ENCODE measurements at regions not wholly inside any gene's neighbourhood (a gene's known extent, or its start where the extent isn't known, plus 50 kb on each side); places are given as distances from the start of the nearest gene placed in this dataset.
A peak's percentile ranks its signal among the peaks of the same experiment; 100 is the strongest.

DNA sequence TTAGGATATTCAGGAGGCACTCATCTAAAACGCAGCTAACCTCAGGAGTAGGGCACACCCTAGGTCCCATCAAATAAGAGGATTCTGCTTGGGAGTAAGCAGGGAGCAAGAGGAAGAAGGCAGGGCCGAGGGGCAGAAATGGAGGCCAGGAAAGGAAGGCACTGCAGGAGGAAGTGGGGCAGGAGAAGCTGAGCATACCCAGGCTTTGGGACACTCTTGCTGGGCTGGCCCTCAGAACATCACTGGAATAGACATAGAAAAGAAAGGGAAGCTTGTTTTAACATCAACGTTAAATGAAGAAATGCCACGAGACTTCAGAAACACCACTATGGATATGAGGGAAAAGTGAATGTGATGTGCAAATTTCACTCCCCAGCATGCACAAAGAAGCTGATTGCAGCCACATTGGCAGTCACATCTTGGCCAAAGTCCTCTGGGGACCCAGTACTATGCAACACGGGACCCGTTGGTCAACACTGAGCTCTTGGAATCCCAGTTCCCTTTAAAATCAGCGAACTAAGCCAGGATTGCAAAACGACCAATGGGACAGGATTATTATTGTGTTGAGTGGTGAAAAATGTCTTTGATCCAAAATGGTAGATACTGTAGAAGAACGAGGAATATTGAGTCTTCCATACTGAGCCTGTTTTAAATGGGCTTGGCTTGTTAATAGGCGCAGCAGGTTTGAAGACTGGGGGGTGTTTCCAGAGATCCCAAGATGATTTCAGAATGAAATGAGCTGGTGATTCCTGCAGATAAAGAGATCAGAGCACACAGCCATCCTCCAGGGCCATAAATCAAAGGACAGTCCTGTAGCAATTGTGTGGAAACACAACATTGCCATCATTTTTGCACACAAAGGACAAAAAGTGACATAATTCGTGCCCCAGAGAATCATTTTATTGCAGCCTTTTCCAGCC lies 152.4 kb downstream of the TOMM20 start:
- Mint-ChIP-seq H3K4me1 (peaks cover 77% of the 10 kb centered on the region), H3K36me3 (ENCODE audit: low read depth) (no peaks in the 10 kb centered on the region), H3K27ac (ENCODE audit: unreplicated experiment) (no peak overlapping the region), H3K9me3 (no peaks in the 10 kb centered on the region), H3K4me3 (no peak overlapping the region), H3K27me3 (ENCODE audit: low read depth) (no peaks in the 10 kb centered on the region)
- no peak for DNase-seq (ENCODE audit: low read depth, low spot score)
- TF ChIP-seq, protein P1, sequence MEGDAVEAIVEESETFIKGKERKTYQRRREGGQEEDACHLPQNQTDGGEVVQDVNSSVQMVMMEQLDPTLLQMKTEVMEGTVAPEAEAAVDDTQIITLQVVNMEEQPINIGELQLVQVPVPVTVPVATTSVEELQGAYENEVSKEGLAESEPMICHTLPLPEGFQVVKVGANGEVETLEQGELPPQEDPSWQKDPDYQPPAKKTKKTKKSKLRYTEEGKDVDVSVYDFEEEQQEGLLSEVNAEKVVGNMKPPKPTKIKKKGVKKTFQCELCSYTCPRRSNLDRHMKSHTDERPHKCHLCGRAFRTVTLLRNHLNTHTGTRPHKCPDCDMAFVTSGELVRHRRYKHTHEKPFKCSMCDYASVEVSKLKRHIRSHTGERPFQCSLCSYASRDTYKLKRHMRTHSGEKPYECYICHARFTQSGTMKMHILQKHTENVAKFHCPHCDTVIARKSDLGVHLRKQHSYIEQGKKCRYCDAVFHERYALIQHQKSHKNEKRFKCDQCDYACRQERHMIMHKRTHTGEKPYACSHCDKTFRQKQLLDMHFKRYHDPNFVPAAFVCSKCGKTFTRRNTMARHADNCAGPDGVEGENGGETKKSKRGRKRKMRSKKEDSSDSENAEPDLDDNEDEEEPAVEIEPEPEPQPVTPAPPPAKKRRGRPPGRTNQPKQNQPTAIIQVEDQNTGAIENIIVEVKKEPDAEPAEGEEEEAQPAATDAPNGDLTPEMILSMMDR (conservative IDR thresholded peaks at IDR 0.05): no peak

DNA sequence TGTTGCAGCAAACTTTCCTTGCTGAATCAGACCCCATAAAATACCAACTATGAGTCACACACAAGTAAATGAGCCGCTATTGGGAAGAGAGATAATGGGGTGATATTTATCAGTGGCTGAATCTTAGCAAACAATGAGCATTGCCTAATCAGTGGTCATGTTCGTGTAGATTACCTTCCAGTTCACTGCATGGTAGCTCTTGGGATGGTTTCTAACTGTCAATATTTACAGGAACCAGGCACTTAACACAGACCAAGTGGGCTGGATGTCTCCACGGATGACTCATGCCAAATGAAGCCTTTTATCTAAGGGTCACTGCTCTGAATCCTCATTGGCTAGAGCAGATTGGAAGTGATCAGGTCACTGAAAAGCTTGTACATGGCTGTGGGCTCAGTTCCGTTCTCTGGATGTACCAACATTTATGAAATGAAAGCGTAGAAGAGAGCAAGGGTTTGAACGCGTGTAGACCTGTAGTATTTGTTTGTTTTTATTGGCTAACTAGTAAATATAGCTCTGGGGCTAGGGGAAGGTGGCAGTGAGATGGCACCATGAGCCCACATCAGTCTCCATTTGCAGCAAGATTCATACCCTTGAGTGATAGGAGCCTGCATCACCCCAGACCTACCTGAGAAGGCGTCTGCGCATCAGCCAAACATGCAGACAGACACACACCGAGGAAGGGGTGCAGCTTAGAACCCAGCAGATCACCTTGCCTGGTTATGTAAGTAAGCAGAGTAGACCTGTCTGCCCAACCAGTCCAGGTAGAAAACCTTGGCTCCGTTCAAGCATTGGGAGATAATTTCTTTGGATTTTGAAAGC lies 153.3 kb downstream of the TOMM20 start:
- H3K4me3 Mint-ChIP-seq: no peak overlapping the region
- no peaks in the 10 kb centered on the region for H3K36me3 Mint-ChIP-seq (ENCODE audit: low read depth)
- TF ChIP-seq, protein P1 (conservative IDR thresholded peaks at IDR 0.05): no peak
- H3K4me1 Mint-ChIP-seq: peaks cover 77% of the 10 kb centered on the region
- DNase-seq (ENCODE audit: low read depth, low spot score): no peak
- H3K27me3 Mint-ChIP-seq (ENCODE audit: low read depth): no peaks in the 10 kb centered on the region
- H3K27ac Mint-ChIP-seq (ENCODE audit: unreplicated experiment): peak overlapping the region; percentile 28
- no peaks in the 10 kb centered on the region for H3K9me3 Mint-ChIP-seq

DNA sequence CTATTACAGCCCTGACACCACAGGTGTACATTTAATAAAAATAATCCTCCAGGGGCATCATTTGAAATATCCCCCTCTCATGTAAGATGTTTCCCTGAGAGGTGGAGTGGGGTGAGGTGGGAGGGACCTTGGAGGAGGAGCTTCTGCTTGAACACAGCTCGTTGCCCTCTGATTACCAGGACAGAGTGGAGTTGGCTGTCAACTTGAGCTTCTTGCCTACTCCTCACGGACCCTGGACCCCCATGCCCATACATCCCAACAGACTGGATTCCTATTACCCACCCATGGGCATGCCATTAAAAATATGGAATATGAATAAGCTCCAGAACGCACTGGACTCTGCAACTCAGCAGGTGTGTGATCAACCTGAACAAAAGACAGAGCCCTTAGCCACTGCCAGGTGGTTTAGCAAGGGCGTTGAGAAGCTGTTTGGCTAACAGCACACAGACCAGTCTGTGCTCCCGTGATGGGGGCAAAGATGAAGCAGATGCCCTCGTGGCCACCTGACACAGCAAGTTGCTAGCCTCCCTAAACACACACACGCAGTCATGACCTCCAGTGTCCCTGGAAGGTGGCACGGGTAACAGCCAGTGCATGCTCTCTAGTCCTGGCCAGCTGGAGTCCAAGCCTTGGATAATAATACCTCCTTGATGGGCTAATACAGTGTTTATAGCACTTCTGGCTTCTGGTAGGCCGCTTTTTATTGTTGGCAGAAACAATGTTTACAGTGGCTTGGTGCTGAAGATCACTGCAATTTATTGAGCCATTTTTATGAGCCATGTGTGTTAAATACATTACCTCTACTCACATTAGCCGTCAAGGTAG lies 155.0 kb downstream of the TOMM20 start:
- Mint-ChIP-seq H3K36me3 (ENCODE audit: low read depth) (no peaks in the 10 kb centered on the region), H3K9me3 (no peaks in the 10 kb centered on the region), H3K27ac (ENCODE audit: unreplicated experiment) (no peak overlapping the region), H3K27me3 (ENCODE audit: low read depth) (no peaks in the 10 kb centered on the region), H3K4me1 (peaks cover 75% of the 10 kb centered on the region), H3K4me3 (no peak overlapping the region)
- no peak for DNase-seq (ENCODE audit: low read depth, low spot score)
- TF ChIP-seq, protein P1 (conservative IDR thresholded peaks at IDR 0.05): no peak

DNA sequence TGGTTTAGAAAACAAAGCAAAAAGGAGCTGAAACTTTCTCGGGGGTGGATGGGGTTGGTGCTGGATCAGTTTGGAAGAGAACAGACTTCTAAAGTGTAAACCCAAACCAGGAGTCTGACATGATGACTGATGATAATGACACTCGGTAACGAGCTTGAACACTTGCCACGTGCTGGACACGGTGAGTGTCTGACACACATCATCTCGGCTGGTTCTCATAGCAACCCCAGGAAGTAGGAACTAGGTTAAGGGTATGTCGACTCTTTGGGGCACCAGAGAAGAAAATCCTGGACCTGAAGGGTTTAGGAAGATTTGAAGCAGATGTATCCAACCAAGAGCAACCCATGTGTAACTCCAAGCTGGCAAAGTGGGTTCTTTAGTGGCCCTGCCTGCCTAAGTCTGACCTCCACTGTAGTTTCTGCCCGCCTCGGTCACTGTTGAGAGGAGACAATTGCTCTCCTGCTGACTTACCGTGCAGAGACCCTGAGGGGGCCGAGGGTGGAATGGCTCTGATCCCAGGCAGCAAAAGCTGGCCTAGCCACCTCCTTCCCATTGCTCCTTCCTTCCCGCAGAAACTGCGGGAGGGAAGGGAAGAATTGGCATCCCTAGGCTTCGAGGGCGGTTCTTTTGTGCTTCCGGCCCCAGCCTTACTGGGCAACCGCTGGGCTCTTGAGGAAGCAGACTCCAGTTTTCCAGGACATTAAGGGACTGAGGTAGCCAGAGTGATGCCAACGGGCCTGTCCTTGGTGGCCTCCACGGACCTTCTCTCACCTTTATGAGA lies 156.0 kb downstream of the TOMM20 start:
- Mint-ChIP-seq H3K36me3 (ENCODE audit: low read depth) (no peaks in the 10 kb centered on the region), H3K4me1 (peaks cover 68% of the 10 kb centered on the region), H3K27ac (ENCODE audit: unreplicated experiment) (no peak overlapping the region), H3K9me3 (no peaks in the 10 kb centered on the region), H3K4me3 (no peak overlapping the region), H3K27me3 (ENCODE audit: low read depth) (no peaks in the 10 kb centered on the region)
- no peak for DNase-seq (ENCODE audit: low read depth, low spot score)
- TF ChIP-seq, protein P1 (conservative IDR thresholded peaks at IDR 0.05): no peak

Data from neural crest cell (in vitro differentiated cells).